A549 (cell line): ENCODE measurements at regions not wholly inside any gene's neighbourhood (a gene's known extent, or its start where the extent isn't known, plus 50 kb on each side); places are given as distances from the start of the nearest gene placed in this dataset.

ENCODE experiments used
- ATAC-seq, 2 experiments: fragments of 200-7000 bp in 1 of 2; fragments of >200 bp in 1 of 2; cut with Nextera tagmentation in 1 of 2; cut with Tn5 transposase in 1 of 2; 3 replicates each; pipeline versions ENCODE4 v1.8.0 to v1.9.1; 2018 to 2020; ENCODE audit warnings: mild to moderate bottlenecking in 1 of 2, moderate library complexity in 1 of 2
- CTCF ChIA-PET: fragments of 300-600 bp; sonication (Branson Sonifier 250); formaldehyde crosslinking; extraction: SDS; loops from one replicate; lab custom pipeline; 2021; ENCODE audit warnings: antibody characterized with exemption, inconsistent platforms; lab: Yijun Ruan, JAX
- POLR2A ChIA-PET: fragments of 350-600 bp; formaldehyde crosslinking; extraction: SDS; loops from one replicate; lab custom pipeline; 2021; ENCODE audit warnings: antibody characterized with exemption, inconsistent platforms; lab: Yijun Ruan, JAX
- DNase-seq, 2 experiments: peaks; one replicate each; pipeline versions ENCODE4 v3.0.0 to v3.0.0-alpha.2; 2011 to 2016; ENCODE audit warnings: low read depth in 1 of 2, low spot score in 1 of 2
- FAIRE-seq: peaks from 2 replicates; lab custom pipeline; 2011; peaks lifted over from hg19 to GRCh38; lab: Jason Lieb, UNC
- H3K27ac ChIP-seq, 2 experiments: fragments of >200 bp; sonication (Bioruptor Twin); formaldehyde crosslinking; 3 replicates each; pipeline ENCODE4 v1.5.1; 2016 to 2017
- H3K4me1 ChIP-seq: fragments of >200 bp; sonication (Bioruptor Twin); formaldehyde crosslinking; 3 replicates; pipeline ENCODE4 v1.6.1; 2016
- H3K4me2 ChIP-seq: fragments of >200 bp; sonication (Bioruptor Twin); formaldehyde crosslinking; 3 replicates; pipeline ENCODE4 v1.6.1; 2016
- H3K4me3 ChIP-seq: fragments of >200 bp; sonication (Bioruptor Twin); formaldehyde crosslinking; 3 replicates; pipeline ENCODE4 v1.5.1; 2016
- H3K9me3 ChIP-seq: fragments of >200 bp; sonication (Bioruptor Twin); formaldehyde crosslinking; 3 replicates; pipeline ENCODE4 v1.6.1; 2016
- BHLHE40 ChIP-seq: IDR thresholded peaks from 2 replicates; pipeline ENCODE4 v1.6.1; 2012; ENCODE audit warnings: low read depth, low read length, inconsistent platforms
- CEBPB ChIP-seq, 2 experiments: fragments of >200 bp in 1 of 2; sonication (Bioruptor Twin) in 1 of 2; formaldehyde crosslinking in 1 of 2; IDR thresholded peaks; 2 replicates each; pipeline ENCODE4 v1.6.1; 2012 to 2016
- CHD4 ChIP-seq: fragments of 200-600 bp; sonication (generic); IDR thresholded peaks from 2 replicates; pipeline ENCODE4 v1.6.1; 2016; ENCODE audit warnings: antibody characterized with exemption, mild to moderate bottlenecking, borderline replicate concordance
- FOSL2 ChIP-seq, 2 experiments: fragments of 450-650 bp in 1 of 2; fragments of >200 bp in 1 of 2; sonication (Bioruptor Twin) in 1 of 2; formaldehyde crosslinking; IDR thresholded peaks; 2 replicates each; pipeline versions ENCODE4 v1.5.0 to v1.6.1; 2016 to 2020; ENCODE audit warnings: mild to moderate bottlenecking in 1 of 2, moderate library complexity in 1 of 2
- FOXS1 ChIP-seq: fragments of 250-450 bp; sonication (Bioruptor Pico); IDR thresholded peaks from 2 replicates; pipeline ENCODE4 v1.5.0; 2020; ENCODE audit warnings: mild to moderate bottlenecking, moderate library complexity
- HEYL ChIP-seq: fragments of 250-450 bp; sonication (Bioruptor Pico); IDR thresholded peaks from 2 replicates; pipeline ENCODE4 v1.8.0; 2021; ENCODE audit warnings: mild to moderate bottlenecking, moderate library complexity
- HMGXB4 ChIP-seq: fragments of 250-450 bp; sonication (Bioruptor Pico); IDR thresholded peaks from 2 replicates; pipeline ENCODE4 v1.5.0; 2021; ENCODE audit warnings: mild to moderate bottlenecking, moderate library complexity, borderline replicate concordance
- HOXB5 ChIP-seq: fragments of 250-450 bp; sonication (Bioruptor Pico); IDR thresholded peaks from 2 replicates; pipeline ENCODE4 v1.5.0; 2020; ENCODE audit warnings: mild to moderate bottlenecking, moderate library complexity
- JUNB ChIP-seq: fragments of >200 bp; sonication (Bioruptor Twin); formaldehyde crosslinking; IDR thresholded peaks from 2 replicates; pipeline ENCODE4 v1.6.1; 2016
- MAFK ChIP-seq: fragments of 450-650 bp; IDR thresholded peaks from 2 replicates; pipeline ENCODE4 v1.6.1; 2014; ENCODE audit not compliant: partially characterized antibody
- NFE2L2 ChIP-seq: fragments of 150-350 bp; conservative IDR thresholded peaks from 2 replicates; pipeline ENCODE4 v1.6.1; 2014; ENCODE audit warnings: low read length
- PBX3 ChIP-seq: IDR thresholded peaks from 2 replicates; pipeline ENCODE4 v1.6.1; 2012
- RAD21 ChIP-seq, 2 experiments: fragments of >200 bp in 1 of 2; sonication (Bioruptor Twin) in 1 of 2; formaldehyde crosslinking in 1 of 2; IDR thresholded peaks in 1 of 2; conservative IDR thresholded peaks in 1 of 2; 2 replicates in 1 of 2; 3 replicates in 1 of 2; pipeline ENCODE4 v1.6.1; 2012 to 2018; ENCODE audit warnings: inconsistent platforms in 1 of 2
- RCOR1 ChIP-seq: fragments of 150-350 bp; IDR thresholded peaks from 2 replicates; pipeline ENCODE4 v1.6.1; 2014; ENCODE audit warnings: antibody characterized with exemption, low read length, low read depth
- SMC3 ChIP-seq: fragments of >200 bp; sonication (Bioruptor Twin); formaldehyde crosslinking; IDR thresholded peaks from 3 replicates; pipeline ENCODE4 v1.6.1; 2018; ENCODE audit warnings: inconsistent platforms
- SREBF2 ChIP-seq: fragments of 450-650 bp; IDR thresholded peaks from 2 replicates; pipeline ENCODE4 v1.6.1; 2014; ENCODE audit warnings: mild to moderate bottlenecking, moderate library complexity
- WGBS: methylation state at CpG from one replicate; pipeline ENCODE4 v1.1.6; 2017; ENCODE audit errors: missing lambda C conversion rate; 5-methylcytosine and 5-hydroxymethylcytosine counted together
- TF ChIP-seq, protein P1 (sequence below): fragments of 150-350 bp; IDR thresholded peaks from 2 replicates; pipeline ENCODE4 v1.6.1; 2014; ENCODE audit warnings: low read depth, mild to moderate bottlenecking, low read length
- TF ChIP-seq, protein P2 (sequence below): fragments of >200 bp; sonication (Bioruptor Twin); formaldehyde crosslinking; IDR thresholded peaks from 3 replicates; pipeline ENCODE4 v1.6.1; 2016
- TF ChIP-seq, protein P3 (sequence below): fragments of >200 bp; sonication (Bioruptor Twin); formaldehyde crosslinking; IDR thresholded peaks from 2 replicates; pipeline ENCODE4 v1.6.1; 2016

DNA sequence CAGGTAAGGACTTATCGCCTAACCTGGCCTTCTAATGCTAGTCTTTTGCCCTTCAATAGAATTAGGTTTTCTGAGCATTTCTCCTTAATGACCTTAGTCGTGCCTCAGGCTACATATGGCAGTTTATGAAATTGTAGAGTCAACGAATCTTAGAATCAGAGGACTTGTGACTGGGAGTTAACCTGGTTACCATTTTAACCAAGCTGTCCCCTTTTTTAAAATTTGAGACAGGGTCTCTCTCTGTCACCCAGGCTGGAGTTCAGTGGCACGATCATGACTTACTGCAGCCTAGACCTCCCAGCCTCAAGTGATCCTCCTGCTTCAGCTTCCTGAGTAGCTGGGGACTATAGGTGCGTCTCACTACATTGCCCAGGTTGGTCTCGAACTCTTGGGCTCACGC lies 53.5 kb upstream of the DMRTB1 start:
- DNase-seq = no peak
- Histone ChIP-seq H3K4me3 (no peak overlapping the region), H3K4me1 (no peaks in the 10 kb centered on the region), H3K4me2 (no peak overlapping the region), H3K9me3 (no peaks in the 10 kb centered on the region), H3K27ac (no peak overlapping the region)
- ChIA-PET CTCF (interaction anchor here (0.9 to 6.7 kb wide), 3 partner anchors 12 to 184 kb away, joined by 3 to 54 read pairs (median 3); no protein-coding TSS in a partner anchor), POLR2A (no interaction called here)
- no peak for ATAC-seq
- WGBS = 62% methylated on average over 7 of the region's 7 CpGs
- TF ChIP-seq FOXS1 (CRISPR knock-in tag) = no peak
- TF ChIP-seq CEBPB (IDR thresholded peaks at IDR 0.05) = no peak
- TF ChIP-seq RCOR1 = no peak
- no peak for TF ChIP-seq MAFK
- no peak for TF ChIP-seq SREBF2
- no peak for TF ChIP-seq SMC3
- TF ChIP-seq FOSL2 (IDR thresholded peaks at IDR 0.05) = no peak
- no peak for TF ChIP-seq FOSL2 (CRISPR knock-in tag; IDR thresholded peaks at IDR 0.05)
- TF ChIP-seq, protein P1, sequence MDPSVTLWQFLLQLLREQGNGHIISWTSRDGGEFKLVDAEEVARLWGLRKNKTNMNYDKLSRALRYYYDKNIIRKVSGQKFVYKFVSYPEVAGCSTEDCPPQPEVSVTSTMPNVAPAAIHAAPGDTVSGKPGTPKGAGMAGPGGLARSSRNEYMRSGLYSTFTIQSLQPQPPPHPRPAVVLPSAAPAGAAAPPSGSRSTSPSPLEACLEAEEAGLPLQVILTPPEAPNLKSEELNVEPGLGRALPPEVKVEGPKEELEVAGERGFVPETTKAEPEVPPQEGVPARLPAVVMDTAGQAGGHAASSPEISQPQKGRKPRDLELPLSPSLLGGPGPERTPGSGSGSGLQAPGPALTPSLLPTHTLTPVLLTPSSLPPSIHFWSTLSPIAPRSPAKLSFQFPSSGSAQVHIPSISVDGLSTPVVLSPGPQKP = no peak
- TF ChIP-seq PBX3 = no peak
- no peak for TF ChIP-seq HOXB5 (CRISPR knock-in tag)
- TF ChIP-seq, protein P2, sequence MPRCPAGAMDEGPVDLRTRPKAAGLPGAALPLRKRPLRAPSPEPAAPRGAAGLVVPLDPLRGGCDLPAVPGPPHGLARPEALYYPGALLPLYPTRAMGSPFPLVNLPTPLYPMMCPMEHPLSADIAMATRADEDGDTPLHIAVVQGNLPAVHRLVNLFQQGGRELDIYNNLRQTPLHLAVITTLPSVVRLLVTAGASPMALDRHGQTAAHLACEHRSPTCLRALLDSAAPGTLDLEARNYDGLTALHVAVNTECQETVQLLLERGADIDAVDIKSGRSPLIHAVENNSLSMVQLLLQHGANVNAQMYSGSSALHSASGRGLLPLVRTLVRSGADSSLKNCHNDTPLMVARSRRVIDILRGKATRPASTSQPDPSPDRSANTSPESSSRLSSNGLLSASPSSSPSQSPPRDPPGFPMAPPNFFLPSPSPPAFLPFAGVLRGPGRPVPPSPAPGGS = no peak
- no peak for FAIRE-seq

GRCh38 chr1:53406551-53407235 lies 52.5 kb upstream of the DMRTB1 start:
- POLR2A ChIA-PET = no interaction called here
- DNase-seq = no peak
- 19% methylated on average over 4 of the region's 4 CpGs for WGBS
- Histone ChIP-seq H3K27ac (no peak overlapping the region), H3K4me2 (no peak overlapping the region), H3K9me3 (no peaks in the 10 kb centered on the region), H3K4me3 (no peak overlapping the region), H3K4me1 (peaks cover 3% of the 10 kb centered on the region; the same call in 1 of the 3 replicates)
- no peak for FAIRE-seq
- TF ChIP-seq HEYL (CRISPR knock-in tag) (no peak), RAD21 (conservative IDR thresholded peaks at IDR 0.05 in 1 of 2, IDR thresholded peaks at IDR 0.05 in 1 of 2) (no peak), JUNB (no peak), CEBPB (IDR thresholded peaks at IDR 0.05) (no peak), CHD4 (no peak), NFE2L2 (no peak), HMGXB4 (CRISPR knock-in tag) (no peak), BHLHE40 (no peak)
- TF ChIP-seq, protein P3, sequence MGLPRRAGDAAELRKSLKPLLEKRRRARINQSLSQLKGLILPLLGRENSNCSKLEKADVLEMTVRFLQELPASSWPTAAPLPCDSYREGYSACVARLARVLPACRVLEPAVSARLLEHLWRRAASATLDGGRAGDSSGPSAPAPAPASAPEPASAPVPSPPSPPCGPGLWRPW = no peak
- ATAC-seq = no peak
- CTCF ChIA-PET = interaction anchor here (0.5 to 6.7 kb wide), 2 partner anchors 13 to 128 kb away, joined by 3 to 54 read pairs; no protein-coding TSS in a partner anchor
